ENCODE measurements at regions not wholly inside any gene's neighbourhood (a gene's known extent, or its start where the extent isn't known, plus 50 kb on each side); places are given as distances from the start of the nearest gene placed in this dataset.

DNA sequence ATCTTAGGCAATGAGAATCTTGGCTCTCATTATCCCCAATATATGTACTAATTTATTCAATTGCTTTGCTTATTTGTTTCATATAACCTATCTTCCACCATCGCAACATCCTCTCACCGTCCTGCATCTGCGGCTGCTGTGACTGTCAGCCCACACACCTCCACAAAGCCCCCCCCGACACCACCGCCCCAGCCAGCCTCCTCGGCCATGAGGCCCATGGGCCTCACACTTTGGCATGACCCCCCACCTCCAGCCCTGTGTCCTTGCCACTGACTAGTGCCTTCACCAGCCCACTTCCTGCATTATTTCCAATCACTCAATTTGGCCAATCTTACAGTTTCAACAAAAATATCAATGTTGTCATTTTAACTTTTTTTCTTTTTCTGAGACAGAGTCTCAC, 60.7 kb upstream of the TOX2 start:
- H3K4me3 ChIP-seq (ENCODE audit: low read depth, low read length): no peak overlapping the region
- TF ChIP-seq, protein P1, sequence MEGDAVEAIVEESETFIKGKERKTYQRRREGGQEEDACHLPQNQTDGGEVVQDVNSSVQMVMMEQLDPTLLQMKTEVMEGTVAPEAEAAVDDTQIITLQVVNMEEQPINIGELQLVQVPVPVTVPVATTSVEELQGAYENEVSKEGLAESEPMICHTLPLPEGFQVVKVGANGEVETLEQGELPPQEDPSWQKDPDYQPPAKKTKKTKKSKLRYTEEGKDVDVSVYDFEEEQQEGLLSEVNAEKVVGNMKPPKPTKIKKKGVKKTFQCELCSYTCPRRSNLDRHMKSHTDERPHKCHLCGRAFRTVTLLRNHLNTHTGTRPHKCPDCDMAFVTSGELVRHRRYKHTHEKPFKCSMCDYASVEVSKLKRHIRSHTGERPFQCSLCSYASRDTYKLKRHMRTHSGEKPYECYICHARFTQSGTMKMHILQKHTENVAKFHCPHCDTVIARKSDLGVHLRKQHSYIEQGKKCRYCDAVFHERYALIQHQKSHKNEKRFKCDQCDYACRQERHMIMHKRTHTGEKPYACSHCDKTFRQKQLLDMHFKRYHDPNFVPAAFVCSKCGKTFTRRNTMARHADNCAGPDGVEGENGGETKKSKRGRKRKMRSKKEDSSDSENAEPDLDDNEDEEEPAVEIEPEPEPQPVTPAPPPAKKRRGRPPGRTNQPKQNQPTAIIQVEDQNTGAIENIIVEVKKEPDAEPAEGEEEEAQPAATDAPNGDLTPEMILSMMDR (IDR thresholded peaks at IDR 0.05; ENCODE audit: low read depth, low read length): no peak

GRCh38 chr20:43853174-43853803, 61.4 kb upstream of the TOX2 start:
- no peak overlapping the region for H3K4me3 ChIP-seq (ENCODE audit: low read depth, low read length)
- TF ChIP-seq, protein P1 (IDR thresholded peaks at IDR 0.05; ENCODE audit: low read depth, low read length): no peak

DNA sequence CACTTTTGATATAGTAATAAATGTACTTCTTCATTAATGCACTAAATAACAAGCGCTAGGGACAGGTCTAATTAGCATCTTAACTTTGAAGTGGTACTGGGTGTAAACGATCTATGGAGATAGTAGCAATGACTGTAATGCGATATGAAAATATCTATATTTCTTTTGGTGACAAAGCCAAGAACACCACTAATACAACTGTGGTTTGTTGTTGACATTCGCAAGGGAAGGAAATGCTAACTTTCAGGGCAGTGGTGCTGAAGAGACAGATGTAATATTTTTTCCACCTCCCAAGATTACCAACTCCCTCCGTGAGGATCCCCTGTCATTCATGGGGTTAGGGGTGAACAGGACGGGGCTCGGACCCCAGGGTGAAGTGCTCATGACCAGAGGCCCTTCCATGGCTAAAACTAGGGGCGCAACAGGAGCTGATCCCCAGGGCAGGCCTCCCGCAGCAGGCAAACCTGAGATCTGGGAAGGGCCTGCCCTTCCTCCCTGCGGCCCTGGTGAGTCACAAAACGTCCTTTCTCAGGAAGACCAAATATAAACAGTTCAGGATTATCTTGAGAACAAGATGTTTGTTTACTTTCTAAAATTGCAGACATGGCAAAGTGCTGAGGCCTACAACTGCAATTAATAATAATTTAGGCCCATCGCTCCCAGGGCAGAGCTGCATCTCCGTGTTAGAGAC, 65.0 kb upstream of the TOX2 start:
- TF ChIP-seq, protein P1 (IDR thresholded peaks at IDR 0.05; ENCODE audit: low read depth, low read length): no peak

GRCh38 chr20:43846516-43846905, 68.1 kb upstream of the TOX2 start:
- H3K4me3 ChIP-seq (ENCODE audit: low read depth, low read length): no peak overlapping the region
- TF ChIP-seq, protein P1 (IDR thresholded peaks at IDR 0.05; ENCODE audit: low read depth, low read length): no peak

More for the DNA sequence above, 65.0 kb upstream of the TOX2 start:
- no peak overlapping the region for H3K4me3 ChIP-seq (ENCODE audit: low read depth, low read length)

- TF ChIP-seq, protein P1 (IDR thresholded peaks at IDR 0.05; ENCODE audit: low read depth, low read length): 0 out of 2 replicates have a peak, but pooled peaks have one; percentile 21
- no peak overlapping the region for H3K4me3 ChIP-seq (ENCODE audit: low read depth, low read length)
These were observed 69.7 kb upstream of the TOX2 start for GRCh38 chr20:43844778-43845614.

DNA sequence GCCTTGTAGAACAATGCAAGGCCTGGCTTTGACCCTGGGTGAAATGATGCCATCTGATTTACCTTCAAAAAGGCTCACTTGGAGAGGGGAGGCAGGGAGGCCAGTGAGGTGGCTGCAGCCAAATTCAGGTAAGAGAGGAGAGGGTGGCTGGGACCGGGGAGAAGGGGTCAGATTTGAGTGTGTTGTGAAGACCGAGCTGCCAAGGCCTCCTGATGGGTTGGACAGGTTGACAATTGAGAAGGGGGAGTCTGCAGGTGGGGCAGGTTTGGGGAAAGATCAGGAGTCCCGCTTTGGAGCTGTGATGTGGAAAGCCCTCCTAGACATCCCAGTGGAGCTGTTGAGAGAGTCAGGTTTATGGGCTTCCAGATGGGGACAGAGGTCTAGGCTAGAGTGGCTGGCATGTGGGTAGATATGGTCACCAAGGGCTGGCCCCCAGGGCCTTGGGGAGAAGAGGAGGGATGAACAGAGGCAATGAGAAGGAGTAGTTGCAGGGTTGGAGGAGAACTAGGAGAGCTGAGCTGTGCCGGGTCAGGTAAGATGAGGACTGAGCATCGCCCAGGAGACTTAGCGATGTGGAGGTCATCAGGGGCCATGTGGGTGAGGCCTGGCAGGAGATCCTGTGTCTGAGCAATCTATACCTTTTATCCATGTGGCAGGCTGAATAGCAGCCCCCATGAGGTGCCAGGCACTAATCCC, 70.5 kb upstream of the TOX2 start:
- TF ChIP-seq, protein P1 (IDR thresholded peaks at IDR 0.05; ENCODE audit: low read depth, low read length): no peak
- H3K4me3 ChIP-seq (ENCODE audit: low read depth, low read length): no peak overlapping the region
